ENCODE measurements at regions not wholly inside any gene's neighbourhood (a gene's known extent, or its start where the extent isn't known, plus 50 kb on each side); places are given as distances from the start of the nearest gene placed in this dataset.
"Not testable (repeated sequence)": the region's sequence is repeated elsewhere in the genome, so short reads cannot be mapped to it uniquely, and the experiment has no call there.

GRCh38 chr3:26763723-26764122 lies 141.2 kb downstream of the LRRC3B start:
- DNase-seq: no peak

DNA sequence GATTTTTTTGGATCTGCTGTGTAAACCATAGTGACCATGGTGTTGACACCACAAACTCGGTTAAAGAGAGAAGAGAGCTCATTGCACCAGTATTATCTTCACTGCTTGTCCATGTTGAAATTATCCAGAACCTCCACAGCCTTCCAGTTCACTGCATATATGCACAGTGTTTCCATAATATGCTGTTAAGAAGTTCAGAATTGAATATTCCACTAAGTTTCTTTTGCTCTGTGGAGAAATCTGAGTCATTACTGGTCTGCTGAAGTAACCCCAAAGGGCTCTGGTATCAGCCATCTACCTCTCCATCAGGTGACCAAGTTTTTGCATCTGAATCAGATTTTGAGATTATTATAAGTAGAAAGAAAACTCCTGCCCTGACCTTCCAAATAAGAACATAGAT lies 143.5 kb downstream of the LRRC3B start:
- no peak for DNase-seq

- no peak for DNase-seq
Observed at GRCh38 chr3:26768068-26768651, 145.6 kb downstream of the LRRC3B start.

DNA sequence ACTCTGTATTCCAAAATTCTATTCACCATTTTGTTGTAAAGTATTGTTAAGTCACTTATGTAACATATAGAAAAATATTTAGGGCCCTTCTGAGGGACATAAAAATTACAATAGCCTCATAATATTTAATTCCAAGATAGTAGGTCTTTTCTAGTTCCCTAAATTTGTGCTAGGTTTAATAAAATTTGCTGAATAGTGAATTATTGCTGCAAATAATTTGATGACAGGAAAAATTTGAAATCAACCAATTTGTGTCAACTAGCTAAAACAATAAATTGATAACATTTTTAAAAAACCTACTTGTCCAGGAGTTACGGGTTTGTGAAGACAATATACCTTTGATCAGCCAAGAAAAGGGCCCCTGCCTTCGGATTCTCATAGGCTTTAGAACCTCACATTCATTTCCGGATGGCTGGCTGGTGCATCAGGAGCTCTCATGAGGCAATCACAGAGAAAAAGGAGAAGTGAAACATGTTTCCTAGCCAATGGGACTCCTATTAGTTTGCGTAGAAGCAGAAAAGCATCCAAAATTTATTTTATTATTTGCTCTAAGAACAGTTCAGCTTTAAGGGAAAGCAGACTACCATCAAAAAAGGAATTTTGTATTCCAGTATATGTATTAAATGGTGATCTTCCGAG lies 177.2 kb downstream of the LRRC3B start:
- no peak for DNase-seq

GRCh38 chr3:26807272-26807671 lies 184.7 kb downstream of the LRRC3B start:
- DNase-seq: no peak

- DNase-seq: no peak
Observed at GRCh38 chr3:26825454-26825853, 202.9 kb downstream of the LRRC3B start.

DNA sequence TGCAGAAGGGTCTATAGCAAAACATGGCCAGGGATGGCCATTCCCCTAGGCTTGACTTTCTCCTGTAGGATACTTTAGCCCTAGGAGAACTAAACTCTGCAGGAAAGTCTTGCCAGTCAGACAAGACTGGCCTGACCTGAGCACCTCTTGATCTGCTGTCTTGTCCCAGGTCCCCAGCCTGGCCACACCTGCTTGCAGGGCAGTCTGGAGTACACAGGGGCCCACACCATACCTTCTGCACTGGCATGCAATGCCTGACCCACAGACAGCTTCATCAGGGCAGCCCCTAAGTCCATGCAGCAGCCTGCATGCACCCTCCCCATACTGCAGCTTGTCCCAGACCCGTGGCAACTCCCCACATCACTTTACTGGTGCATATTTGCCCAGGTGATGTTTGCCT lies 204.6 kb downstream of the LRRC3B start:
- DNase-seq: no peak

DNA sequence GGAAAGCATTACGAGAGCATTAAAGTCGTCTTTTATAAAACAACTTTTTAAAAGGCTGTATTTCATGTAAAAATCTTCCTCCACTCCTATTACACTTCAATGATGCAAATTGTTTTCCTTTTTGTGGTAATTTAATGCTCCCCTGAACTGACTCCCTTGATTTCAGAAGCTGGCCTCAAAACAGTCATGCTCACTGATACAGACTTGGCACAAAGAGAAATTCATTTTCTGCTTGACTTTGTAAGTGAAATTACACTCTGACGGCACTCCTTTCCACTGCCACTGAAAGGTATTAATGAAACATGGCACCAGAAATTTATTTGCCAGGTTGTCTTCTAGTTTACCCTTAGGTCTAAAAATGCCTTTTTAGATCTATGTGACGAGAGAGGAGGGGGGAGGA lies 215.5 kb downstream of the LRRC3B start:
- DNase-seq: no peak

GRCh38 chr3:26839001-26839400 lies 216.4 kb downstream of the LRRC3B start:
- DNase-seq: no peak

DNA sequence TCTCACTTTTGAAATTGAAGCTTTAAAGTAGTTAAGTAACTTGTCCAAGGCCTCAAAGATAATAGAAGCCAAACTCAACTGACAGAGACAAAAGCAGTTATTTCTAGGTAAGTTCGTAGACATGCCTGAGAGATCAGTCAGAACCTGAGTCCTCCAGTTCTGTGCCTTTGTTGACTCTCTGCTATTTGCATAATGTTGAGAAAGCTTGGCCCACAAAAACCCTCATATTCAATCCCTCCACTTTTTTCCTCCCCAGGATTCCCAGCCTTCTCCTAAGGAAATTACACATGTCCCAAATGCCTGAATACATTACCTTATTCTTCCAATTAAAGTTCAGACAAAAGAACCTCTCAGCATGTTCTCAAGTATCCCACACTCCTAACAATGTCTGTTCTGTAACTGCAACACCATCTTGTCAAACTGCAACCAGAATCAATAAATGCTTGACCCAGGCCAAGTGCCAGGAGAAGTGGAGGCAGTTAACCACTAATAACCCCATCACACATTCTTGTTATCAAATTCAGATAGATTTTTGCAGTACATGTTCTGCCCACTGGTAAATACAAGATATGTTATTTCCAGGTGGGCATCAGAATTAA lies 217.8 kb downstream of the LRRC3B start:
- no peak for DNase-seq

DNA sequence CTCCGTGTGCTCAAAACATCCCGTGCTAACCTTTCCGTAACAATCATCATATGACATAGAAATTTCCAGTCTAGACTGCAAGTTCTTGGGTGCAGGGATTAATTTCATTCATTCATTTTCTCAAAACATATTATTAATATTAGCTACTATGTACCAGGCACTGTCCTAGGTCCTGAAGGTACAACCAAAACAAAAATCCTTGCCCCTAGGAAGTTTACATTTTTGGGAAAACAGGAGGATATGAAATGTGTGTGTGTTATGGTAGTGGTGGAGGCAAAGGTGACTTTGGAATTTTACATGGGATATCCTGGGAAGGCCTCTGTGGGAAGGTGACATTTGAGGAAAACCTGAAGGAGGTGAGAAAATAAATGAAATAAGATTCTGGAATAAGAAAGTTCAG lies 222.6 kb downstream of the LRRC3B start:
- no peak for DNase-seq

GRCh38 chr3:26847680-26848079 lies 225.1 kb downstream of the LRRC3B start:
- no peak for DNase-seq

DNA sequence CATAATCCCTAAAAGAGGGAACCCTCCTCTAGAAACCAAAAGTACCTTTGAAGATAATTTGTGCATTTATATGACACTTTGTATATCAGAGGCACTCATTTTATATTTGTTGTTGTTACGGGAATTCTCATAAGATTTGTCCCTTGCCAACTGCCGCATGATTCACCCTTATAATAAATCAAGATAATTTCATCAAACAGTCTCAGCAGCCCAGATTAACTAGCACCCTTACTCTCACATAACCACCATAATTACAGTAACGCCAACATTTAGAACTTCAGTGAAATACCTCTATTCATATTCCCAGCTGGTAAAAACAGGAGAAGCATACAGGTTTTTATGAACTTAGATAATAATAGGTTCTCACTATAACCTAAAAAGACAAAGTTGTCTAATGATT lies 271.9 kb downstream of the LRRC3B start:
- DNase-seq: no peak

DNA sequence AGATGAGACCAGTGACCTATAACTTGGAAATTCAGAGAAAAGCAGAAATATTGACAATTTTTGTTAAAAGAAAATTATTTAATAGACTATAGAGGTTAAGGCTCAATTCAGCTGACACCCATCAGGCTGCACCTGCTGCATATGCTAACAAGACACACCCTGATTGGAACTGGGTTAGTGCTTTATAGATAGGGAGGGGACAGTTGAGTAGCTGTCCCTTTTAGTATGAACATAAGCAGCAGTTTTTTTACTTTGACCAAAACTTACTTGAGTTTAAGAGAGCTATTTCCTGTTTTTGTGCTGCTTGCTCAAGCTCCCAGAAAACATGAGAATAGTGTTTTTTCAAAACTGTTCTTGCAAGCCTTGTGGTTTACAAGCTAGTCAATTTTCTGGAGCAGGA lies 292.6 kb downstream of the LRRC3B start:
- DNase-seq: no peak

DNA sequence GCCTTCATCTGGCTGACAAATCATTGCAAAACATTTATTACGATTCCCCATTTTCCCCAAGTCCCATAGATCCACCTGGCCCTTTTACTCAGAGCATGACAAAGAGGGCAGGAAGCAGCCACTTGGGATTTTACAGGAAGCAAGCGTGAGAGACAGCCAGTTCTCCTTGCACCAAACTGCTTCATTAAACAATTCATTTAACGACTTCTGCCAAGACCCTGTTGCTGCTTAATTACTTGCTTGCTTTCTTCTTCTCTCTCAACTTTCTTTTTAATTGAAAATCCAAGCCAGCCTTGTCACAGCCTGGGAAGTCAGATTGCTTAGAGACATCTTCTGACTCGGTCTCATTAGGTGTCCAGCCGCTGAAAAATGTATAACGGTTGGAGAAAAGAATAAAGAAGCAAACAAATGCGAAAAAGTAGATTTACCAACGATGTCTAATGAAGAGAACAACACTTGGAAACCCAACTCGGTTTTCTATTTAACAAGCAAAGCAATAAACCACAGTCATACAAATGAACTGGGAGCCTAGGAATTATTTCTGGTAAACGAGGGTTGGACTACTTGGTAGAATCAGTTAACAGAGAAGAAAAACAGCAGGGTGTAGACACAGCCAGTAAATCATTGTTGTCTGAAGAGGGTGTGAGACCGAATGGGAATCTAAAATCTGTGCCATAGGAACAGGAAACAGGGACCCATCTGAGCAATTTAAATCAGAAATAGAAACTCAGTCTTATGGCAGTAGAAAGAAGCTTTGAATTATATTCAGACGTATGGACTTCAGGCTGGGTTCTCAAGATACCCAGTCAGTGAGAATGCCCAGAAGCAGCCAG lies 298.3 kb downstream of the LRRC3B start:
- no peak for DNase-seq

- no peak for DNase-seq
Observed at GRCh38 chr3:26931896-26932295, 309.3 kb downstream of the LRRC3B start.

GRCh38 chr3:26932752-26933151 lies 310.2 kb downstream of the LRRC3B start:
- no peak for DNase-seq

GRCh38 chr3:26945480-26945879 lies 322.9 kb downstream of the LRRC3B start:
- DNase-seq: not testable (repeated sequence)

GRCh38 chr3:26960382-26960781 lies 337.8 kb downstream of the LRRC3B start:
- DNase-seq: no peak

DNA sequence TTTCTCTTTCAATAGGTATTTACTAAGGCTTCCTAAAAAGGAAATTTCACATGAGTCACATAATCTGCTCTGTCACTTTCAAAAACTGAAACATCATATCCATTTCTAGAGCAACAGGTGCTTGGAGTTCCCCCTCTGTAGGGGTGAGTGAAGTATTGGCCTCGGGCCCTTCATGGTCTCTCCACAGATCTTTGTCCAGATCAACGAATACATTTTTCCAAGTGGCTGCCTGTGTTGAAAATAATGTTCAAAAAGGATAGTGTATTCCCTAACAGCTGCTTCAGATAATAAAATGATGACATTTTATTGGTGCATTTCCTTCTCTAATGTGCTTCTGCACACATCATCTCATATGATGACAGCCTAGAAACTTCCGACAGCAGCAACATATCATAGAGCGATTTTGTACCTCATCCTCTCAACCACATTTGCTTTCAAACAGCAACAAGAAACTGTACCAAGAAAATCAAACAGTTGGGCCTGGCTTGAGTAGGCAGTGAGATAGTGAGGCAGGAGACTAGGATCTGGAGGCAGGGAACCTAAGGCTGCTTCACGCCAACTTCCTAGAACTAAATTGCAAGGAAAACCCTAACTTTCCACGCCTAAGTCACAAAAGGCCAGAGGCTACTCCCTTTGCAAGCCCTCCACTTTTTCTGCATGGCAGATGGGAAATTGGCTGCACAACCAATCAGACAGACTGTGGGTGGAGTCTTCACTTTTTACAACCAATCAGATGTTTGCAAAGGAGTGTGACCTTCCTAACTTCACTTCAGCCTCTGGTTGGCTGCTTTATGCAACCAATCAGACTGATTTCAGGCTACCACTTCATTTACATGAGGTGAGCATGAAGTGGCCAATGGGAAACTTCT lies 340.2 kb downstream of the LRRC3B start:
- no peak for DNase-seq

- no peak for DNase-seq
Observed at GRCh38 chr3:26963361-26963743, 340.8 kb downstream of the LRRC3B start.

DNA sequence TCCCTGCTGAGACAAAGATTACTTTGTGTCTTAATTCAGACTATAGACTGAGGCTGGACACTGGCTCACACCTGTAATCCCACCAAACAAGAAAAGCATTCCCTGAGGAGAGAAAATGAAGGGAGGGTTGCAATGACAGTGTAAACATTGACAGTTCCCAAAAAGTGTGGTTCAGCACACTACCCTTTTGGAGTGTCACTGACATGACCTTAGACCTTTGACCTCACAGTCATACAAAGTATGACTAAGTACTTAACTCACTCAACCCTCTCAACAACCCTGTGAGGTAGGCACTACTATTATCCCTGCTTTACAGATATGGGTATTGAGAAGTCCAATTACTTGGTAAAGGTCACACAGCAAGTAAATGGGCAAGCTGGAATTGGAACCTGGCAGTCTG lies 341.7 kb downstream of the LRRC3B start:
- no peak for DNase-seq

GRCh38 chr3:26964836-26965235 lies 342.3 kb downstream of the LRRC3B start:
- DNase-seq: no peak
